ENCODE measurements at regions not wholly inside any gene's neighbourhood (a gene's known extent, or its start where the extent isn't known, plus 50 kb on each side); places are given as distances from the start of the nearest gene placed in this dataset.

GRCh38 chr15:93861413-93861812 lies 369.9 kb upstream of the MCTP2 start:
- TF ChIP-seq CTCF (conservative IDR thresholded peaks at IDR 0.05) (no peak), ZFX (IDR thresholded peaks at IDR 0.05) (no peak)

All from C4-2B (cell line).